HL-60 (cell line): ENCODE measurements at regions not wholly inside any gene's neighbourhood (a gene's known extent, or its start where the extent isn't known, plus 50 kb on each side); places are given as distances from the start of the nearest gene placed in this dataset.

Source experiments
- CTCF ChIP-seq: IDR thresholded peaks from one replicate; pipeline ENCODE4 v1.5.1; 2011; ENCODE audit warnings: low read length, control low read depth, inconsistent platforms; ENCODE audit not compliant: insufficient read depth
- GABPA ChIP-seq: IDR thresholded peaks from 2 replicates; pipeline ENCODE4 v1.6.1; 2012; ENCODE audit warnings: low read depth
- POLR2AphosphoS5 ChIP-seq: IDR thresholded peaks from 2 replicates; pipeline ENCODE4 v1.6.1; 2012; ENCODE audit warnings: low read depth
- REST ChIP-seq: IDR thresholded peaks from 2 replicates; pipeline ENCODE4 v1.6.1; 2012; ENCODE audit warnings: low read depth; ENCODE audit not compliant: insufficient replicate concordance
- SPI1 ChIP-seq: IDR thresholded peaks from 2 replicates; pipeline ENCODE4 v1.6.1; 2012; ENCODE audit warnings: low read depth, mild to moderate bottlenecking, borderline replicate concordance

GRCh38 chr9:84206801-84207370 lies 133.7 kb downstream of the SLC28A3 start:
- no peak for TF ChIP-seq CTCF
- TF ChIP-seq POLR2AphosphoS5, result no peak
- no peak for TF ChIP-seq GABPA
- TF ChIP-seq REST, result no peak
- no peak for TF ChIP-seq SPI1
